SK-N-SH treated with all-trans-retinoic acid at 6 μM for 48 hours (cell line): ENCODE measurements at regions not wholly inside any gene's neighbourhood (a gene's known extent, or its start where the extent isn't known, plus 50 kb on each side); places are given as distances from the start of the nearest gene placed in this dataset.
A peak's percentile ranks its signal among the peaks of the same experiment; 100 is the strongest.

Experiments
- ATAC-seq: fragments of 200-7000 bp; cut with Tn5 transposase; 3 replicates; pipeline ENCODE4 v1.9.1; 2020; ENCODE audit warnings: mild to moderate bottlenecking, moderate library complexity
- ARNTL ChIP-seq: fragments of 450-650 bp; formaldehyde crosslinking; IDR thresholded peaks from 2 replicates; pipeline ENCODE4 v1.5.0; 2020; ENCODE audit warnings: low read depth, mild to moderate bottlenecking, moderate library complexity, borderline replicate concordance
- BACH2 ChIP-seq: fragments of 250-450 bp; sonication (Bioruptor Pico); IDR thresholded peaks from 2 replicates; pipeline ENCODE4 v1.9.0; 2021; ENCODE audit warnings: mild to moderate bottlenecking, borderline replicate concordance
- CSDC2 ChIP-seq: fragments of 250-450 bp; sonication (Bioruptor Pico); IDR thresholded peaks from 2 replicates; pipeline ENCODE4 v1.5.0; 2020; ENCODE audit warnings: mild to moderate bottlenecking, moderate library complexity
- ESRRG ChIP-seq: fragments of 250-450 bp; sonication (Bioruptor Pico); IDR thresholded peaks from 2 replicates; pipeline ENCODE4 v1.6.1; 2021; ENCODE audit warnings: mild to moderate bottlenecking
- GLIS3 ChIP-seq: fragments of 250-450 bp; sonication (Bioruptor Pico); IDR thresholded peaks from 2 replicates; pipeline ENCODE4 v1.5.0; 2020; ENCODE audit warnings: mild to moderate bottlenecking, moderate library complexity
- ISL1 ChIP-seq: fragments of 250-450 bp; sonication (Bioruptor Pico); IDR thresholded peaks from 2 replicates; pipeline ENCODE4 v2.1.2; 2022; ENCODE audit warnings: mild to moderate bottlenecking, moderate library complexity
- OSR1 ChIP-seq: fragments of 250-450 bp; sonication (Bioruptor Pico); IDR thresholded peaks from 2 replicates; pipeline ENCODE4 v1.8.0; 2022; ENCODE audit warnings: moderate library complexity, mild to moderate bottlenecking, inconsistent platforms
- PPARA ChIP-seq: fragments of 250-450 bp; sonication (Bioruptor Pico); IDR thresholded peaks from 2 replicates; pipeline ENCODE4 v1.5.0; 2020; ENCODE audit warnings: mild to moderate bottlenecking, borderline replicate concordance
- SNAI2 ChIP-seq: fragments of 250-450 bp; sonication (Bioruptor Pico); IDR thresholded peaks from 2 replicates; pipeline ENCODE4 v1.5.0; 2020; ENCODE audit warnings: mild to moderate bottlenecking, moderate library complexity
- TCF4 ChIP-seq: fragments of 250-450 bp; sonication (Bioruptor Pico); IDR thresholded peaks from 2 replicates; pipeline ENCODE4 v1.8.0; 2021; ENCODE audit warnings: mild to moderate bottlenecking, moderate library complexity, borderline replicate concordance
- TOX ChIP-seq: fragments of 250-450 bp; sonication (Bioruptor Pico); IDR thresholded peaks from 2 replicates; pipeline ENCODE4 v1.8.0; 2021; ENCODE audit warnings: mild to moderate bottlenecking, moderate library complexity, borderline replicate concordance
- ZC3H10 ChIP-seq: fragments of 250-450 bp; sonication (Bioruptor Pico); IDR thresholded peaks from 2 replicates; pipeline ENCODE4 v1.5.1; 2021; ENCODE audit warnings: mild to moderate bottlenecking, moderate library complexity
- ZFP3 ChIP-seq: fragments of 250-450 bp; sonication (Bioruptor Pico); IDR thresholded peaks from 2 replicates; pipeline ENCODE4 v1.5.0; 2020; ENCODE audit warnings: mild to moderate bottlenecking, moderate library complexity
- ZFP30 ChIP-seq: fragments of 450-650 bp; formaldehyde crosslinking; IDR thresholded peaks from 2 replicates; pipeline ENCODE4 v1.5.0; 2022; ENCODE audit warnings: mild to moderate bottlenecking, moderate library complexity
- ZNF565 ChIP-seq: fragments of 450-650 bp; formaldehyde crosslinking; conservative IDR thresholded peaks from 2 replicates; pipeline ENCODE4 v1.5.0; 2020; ENCODE audit warnings: low read depth, mild to moderate bottlenecking, moderate library complexity
- ZNF8 ChIP-seq: fragments of 450-650 bp; formaldehyde crosslinking; IDR thresholded peaks from 2 replicates; pipeline ENCODE4 v1.5.0; 2020; ENCODE audit warnings: mild to moderate bottlenecking, moderate library complexity
- TF ChIP-seq, protein P1 (sequence below): fragments of 250-450 bp; sonication (Bioruptor Pico); IDR thresholded peaks from 2 replicates; pipeline ENCODE4 v1.5.1; 2021; ENCODE audit warnings: mild to moderate bottlenecking, moderate library complexity
- TF ChIP-seq, protein P2 (sequence below): fragments of 250-450 bp; sonication (Bioruptor Pico); IDR thresholded peaks from 2 replicates; pipeline ENCODE4 v1.8.0; 2020; ENCODE audit warnings: mild to moderate bottlenecking, moderate library complexity, borderline replicate concordance
- TF ChIP-seq, protein P3 (sequence below): fragments of 250-450 bp; sonication (Bioruptor Pico); IDR thresholded peaks from 2 replicates; pipeline ENCODE4 v1.8.0; 2021; ENCODE audit warnings: low read depth, mild to moderate bottlenecking, moderate library complexity, borderline replicate concordance
- TF ChIP-seq, protein P4 (sequence below): fragments of 250-450 bp; sonication (Bioruptor Pico); IDR thresholded peaks from 2 replicates; pipeline ENCODE4 v1.5.0; 2020; ENCODE audit warnings: mild to moderate bottlenecking, moderate library complexity
- TF ChIP-seq, protein P5 (sequence below): fragments of 250-450 bp; sonication (Bioruptor Pico); IDR thresholded peaks from 2 replicates; pipeline ENCODE4 v1.5.1; 2020; ENCODE audit warnings: low read depth, mild to moderate bottlenecking, moderate library complexity

DNA sequence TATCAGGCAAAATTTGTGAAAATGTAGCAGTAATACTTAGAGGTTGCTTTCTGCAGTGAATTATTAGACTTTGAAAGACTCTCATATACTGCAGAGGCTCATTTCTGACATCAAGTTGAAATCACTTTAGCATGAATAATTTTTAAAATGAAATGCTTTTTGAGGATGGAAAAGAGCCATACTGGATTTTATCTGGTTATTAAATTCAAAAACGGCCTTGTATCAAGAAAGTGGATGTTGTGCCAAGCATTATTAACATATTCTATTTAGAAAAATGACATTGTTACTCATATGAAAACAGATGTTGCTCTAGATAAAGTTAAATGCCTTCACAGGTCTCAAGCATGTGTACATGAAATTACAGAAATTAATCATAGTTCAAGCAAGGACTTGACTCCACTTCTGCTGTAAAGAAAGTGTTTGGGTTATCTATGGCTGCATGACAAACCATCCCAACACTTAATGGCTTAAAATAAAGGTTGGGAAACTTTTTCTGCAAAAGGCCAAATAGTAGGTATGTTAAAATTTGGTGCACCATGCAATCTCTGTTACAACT, 64.5 kb upstream of the ZNF280D start:
- TF ChIP-seq BACH2 (CRISPR knock-in tag) = no peak
- no peak for TF ChIP-seq CSDC2
- TF ChIP-seq, protein P1, sequence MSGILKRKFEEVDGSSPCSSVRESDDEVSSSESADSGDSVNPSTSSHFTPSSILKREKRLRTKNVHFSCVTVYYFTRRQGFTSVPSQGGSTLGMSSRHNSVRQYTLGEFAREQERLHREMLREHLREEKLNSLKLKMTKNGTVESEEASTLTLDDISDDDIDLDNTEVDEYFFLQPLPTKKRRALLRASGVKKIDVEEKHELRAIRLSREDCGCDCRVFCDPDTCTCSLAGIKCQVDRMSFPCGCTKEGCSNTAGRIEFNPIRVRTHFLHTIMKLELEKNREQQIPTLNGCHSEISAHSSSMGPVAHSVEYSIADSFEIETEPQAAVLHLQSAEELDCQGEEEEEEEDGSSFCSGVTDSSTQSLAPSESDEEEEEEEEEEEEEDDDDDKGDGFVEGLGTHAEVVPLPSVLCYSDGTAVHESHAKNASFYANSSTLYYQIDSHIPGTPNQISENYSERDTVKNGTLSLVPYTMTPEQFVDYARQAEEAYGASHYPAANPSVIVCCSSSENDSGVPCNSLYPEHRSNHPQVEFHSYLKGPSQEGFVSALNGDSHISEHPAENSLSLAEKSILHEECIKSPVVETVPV = no peak
- TF ChIP-seq TCF4 (CRISPR knock-in tag) = peak; percentile 64
- TF ChIP-seq ISL1 = peak; percentile 91
- TF ChIP-seq OSR1 = no peak
- TF ChIP-seq SNAI2 (CRISPR knock-in tag) = peak; percentile 52; the same call in 1 of the 2 replicates
- TF ChIP-seq, protein P2, sequence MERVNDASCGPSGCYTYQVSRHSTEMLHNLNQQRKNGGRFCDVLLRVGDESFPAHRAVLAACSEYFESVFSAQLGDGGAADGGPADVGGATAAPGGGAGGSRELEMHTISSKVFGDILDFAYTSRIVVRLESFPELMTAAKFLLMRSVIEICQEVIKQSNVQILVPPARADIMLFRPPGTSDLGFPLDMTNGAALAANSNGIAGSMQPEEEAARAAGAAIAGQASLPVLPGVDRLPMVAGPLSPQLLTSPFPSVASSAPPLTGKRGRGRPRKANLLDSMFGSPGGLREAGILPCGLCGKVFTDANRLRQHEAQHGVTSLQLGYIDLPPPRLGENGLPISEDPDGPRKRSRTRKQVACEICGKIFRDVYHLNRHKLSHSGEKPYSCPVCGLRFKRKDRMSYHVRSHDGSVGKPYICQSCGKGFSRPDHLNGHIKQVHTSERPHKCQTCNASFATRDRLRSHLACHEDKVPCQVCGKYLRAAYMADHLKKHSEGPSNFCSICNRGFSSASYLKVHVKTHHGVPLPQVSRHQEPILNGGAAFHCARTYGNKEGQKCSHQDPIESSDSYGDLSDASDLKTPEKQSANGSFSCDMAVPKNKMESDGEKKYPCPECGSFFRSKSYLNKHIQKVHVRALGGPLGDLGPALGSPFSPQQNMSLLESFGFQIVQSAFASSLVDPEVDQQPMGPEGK (CRISPR knock-in tag) = no peak
- peak; percentile 37; the same call in 2 of the 3 replicates for ATAC-seq

DNA sequence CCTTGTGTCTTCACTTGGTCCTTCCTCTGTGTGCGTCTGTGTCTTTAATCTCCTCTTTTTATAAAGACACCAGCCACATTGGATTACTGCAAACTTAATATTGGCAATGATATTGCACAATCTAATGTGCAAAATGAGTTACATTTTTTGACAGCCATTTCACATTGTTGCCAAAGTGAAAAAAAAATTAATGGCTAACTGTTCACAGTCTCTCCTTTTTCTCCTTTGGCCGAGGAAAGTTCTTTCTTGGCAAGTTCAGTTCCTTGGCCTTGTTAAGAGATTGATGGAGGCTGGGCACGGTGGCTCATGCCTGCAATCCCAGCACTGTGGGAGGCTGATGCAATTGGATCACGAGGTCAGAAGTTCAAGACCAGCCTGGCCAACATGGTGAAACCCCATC, 62.2 kb upstream of the ZNF280D start:
- no peak for TF ChIP-seq TOX
- TF ChIP-seq BACH2 (CRISPR knock-in tag) = no peak
- TF ChIP-seq ISL1 = no peak
- TF ChIP-seq, protein P3, sequence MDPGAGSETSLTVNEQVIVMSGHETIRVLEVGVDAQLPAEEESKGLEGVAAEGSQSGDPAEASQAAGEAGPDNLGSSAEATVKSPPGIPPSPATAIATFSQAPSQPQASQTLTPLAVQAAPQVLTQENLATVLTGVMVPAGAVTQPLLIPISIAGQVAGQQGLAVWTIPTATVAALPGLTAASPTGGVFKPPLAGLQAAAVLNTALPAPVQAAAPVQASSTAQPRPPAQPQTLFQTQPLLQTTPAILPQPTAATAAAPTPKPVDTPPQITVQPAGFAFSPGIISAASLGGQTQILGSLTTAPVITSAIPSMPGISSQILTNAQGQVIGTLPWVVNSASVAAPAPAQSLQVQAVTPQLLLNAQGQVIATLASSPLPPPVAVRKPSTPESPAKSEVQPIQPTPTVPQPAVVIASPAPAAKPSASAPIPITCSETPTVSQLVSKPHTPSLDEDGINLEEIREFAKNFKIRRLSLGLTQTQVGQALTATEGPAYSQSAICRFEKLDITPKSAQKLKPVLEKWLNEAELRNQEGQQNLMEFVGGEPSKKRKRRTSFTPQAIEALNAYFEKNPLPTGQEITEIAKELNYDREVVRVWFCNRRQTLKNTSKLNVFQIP (CRISPR knock-in tag) = no peak
- TF ChIP-seq, protein P4, sequence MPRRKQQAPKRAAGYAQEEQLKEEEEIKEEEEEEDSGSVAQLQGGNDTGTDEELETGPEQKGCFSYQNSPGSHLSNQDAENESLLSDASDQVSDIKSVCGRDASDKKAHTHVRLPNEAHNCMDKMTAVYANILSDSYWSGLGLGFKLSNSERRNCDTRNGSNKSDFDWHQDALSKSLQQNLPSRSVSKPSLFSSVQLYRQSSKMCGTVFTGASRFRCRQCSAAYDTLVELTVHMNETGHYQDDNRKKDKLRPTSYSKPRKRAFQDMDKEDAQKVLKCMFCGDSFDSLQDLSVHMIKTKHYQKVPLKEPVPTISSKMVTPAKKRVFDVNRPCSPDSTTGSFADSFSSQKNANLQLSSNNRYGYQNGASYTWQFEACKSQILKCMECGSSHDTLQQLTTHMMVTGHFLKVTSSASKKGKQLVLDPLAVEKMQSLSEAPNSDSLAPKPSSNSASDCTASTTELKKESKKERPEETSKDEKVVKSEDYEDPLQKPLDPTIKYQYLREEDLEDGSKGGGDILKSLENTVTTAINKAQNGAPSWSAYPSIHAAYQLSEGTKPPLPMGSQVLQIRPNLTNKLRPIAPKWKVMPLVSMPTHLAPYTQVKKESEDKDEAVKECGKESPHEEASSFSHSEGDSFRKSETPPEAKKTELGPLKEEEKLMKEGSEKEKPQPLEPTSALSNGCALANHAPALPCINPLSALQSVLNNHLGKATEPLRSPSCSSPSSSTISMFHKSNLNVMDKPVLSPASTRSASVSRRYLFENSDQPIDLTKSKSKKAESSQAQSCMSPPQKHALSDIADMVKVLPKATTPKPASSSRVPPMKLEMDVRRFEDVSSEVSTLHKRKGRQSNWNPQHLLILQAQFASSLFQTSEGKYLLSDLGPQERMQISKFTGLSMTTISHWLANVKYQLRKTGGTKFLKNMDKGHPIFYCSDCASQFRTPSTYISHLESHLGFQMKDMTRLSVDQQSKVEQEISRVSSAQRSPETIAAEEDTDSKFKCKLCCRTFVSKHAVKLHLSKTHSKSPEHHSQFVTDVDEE = no peak
- no peak for TF ChIP-seq CSDC2
- no peak for TF ChIP-seq PPARA (CRISPR knock-in tag)
- TF ChIP-seq ZFP30 (CRISPR knock-in tag) = no peak
- TF ChIP-seq, protein P5, sequence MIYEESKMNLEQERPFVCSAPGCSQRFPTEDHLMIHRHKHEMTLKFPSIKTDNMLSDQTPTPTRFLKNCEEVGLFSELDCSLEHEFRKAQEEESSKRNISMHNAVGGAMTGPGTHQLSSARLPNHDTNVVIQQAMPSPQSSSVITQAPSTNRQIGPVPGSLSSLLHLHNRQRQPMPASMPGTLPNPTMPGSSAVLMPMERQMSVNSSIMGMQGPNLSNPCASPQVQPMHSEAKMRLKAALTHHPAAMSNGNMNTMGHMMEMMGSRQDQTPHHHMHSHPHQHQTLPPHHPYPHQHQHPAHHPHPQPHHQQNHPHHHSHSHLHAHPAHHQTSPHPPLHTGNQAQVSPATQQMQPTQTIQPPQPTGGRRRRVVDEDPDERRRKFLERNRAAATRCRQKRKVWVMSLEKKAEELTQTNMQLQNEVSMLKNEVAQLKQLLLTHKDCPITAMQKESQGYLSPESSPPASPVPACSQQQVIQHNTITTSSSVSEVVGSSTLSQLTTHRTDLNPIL (CRISPR knock-in tag) = no peak
- TF ChIP-seq ZNF565 (CRISPR knock-in tag) = no peak
- no peak for TF ChIP-seq ESRRG (CRISPR knock-in tag)
- no peak for TF ChIP-seq ZFP3 (CRISPR knock-in tag)
- TF ChIP-seq ARNTL (CRISPR knock-in tag) = no peak
- TF ChIP-seq ZC3H10 (CRISPR knock-in tag) = no peak
- TF ChIP-seq TCF4 (CRISPR knock-in tag) = no peak
- TF ChIP-seq ZNF8 = no peak
- TF ChIP-seq, protein P1 = no peak
- TF ChIP-seq, protein P2 (CRISPR knock-in tag) = no peak
- TF ChIP-seq GLIS3 (CRISPR knock-in tag) = no peak
- TF ChIP-seq SNAI2 (CRISPR knock-in tag) = no peak
- ATAC-seq = no peak
